ENCODE measurements at regions not wholly inside any gene's neighbourhood (a gene's known extent, or its start where the extent isn't known, plus 50 kb on each side); places are given as distances from the start of the nearest gene placed in this dataset.

- H3K4me1 ChIP-seq (ENCODE audit: control insufficient read depth, extremely low read depth, insufficient read depth, low read length), result peaks cover 22% of the 10 kb centered on the region
- H3K27me3 ChIP-seq (ENCODE audit: control insufficient read depth, extremely low read depth, insufficient read depth, low read length), result no peaks in the 10 kb centered on the region
- no peak overlapping the region for H2AFZ ChIP-seq (ENCODE audit: control insufficient read depth, low read length)
- H4K20me1 ChIP-seq (ENCODE audit: control insufficient read depth, extremely low read depth, insufficient read depth, low read length), result no peaks in the 10 kb centered on the region
- H3K4me3 ChIP-seq (ENCODE audit: control insufficient read depth in 2 of 3, extremely low read depth in 1 of 3, insufficient read depth in 2 of 3, low read depth in 1 of 3, low read length in 3 of 3), result no peak overlapping the region
- H3K9me3 ChIP-seq (ENCODE audit: control insufficient read depth, low read depth, low read length), result no peaks in the 10 kb centered on the region
- DNase-seq (ENCODE audit: low read depth, low spot score) (no peak), FAIRE-seq (peak; percentile 60)
- H3K4me2 ChIP-seq (ENCODE audit: control insufficient read depth, extremely low read depth, insufficient read depth, low read depth, low read length), result no peak overlapping the region
- H3K79me2 ChIP-seq (ENCODE audit: control insufficient read depth, insufficient read depth, low read length), result no peaks in the 10 kb centered on the region
- no peak overlapping the region for H3K9ac ChIP-seq (ENCODE audit: control insufficient read depth, extremely low read depth, insufficient read depth, low read length)
- dilution Hi-C loops (cut with MboI; ENCODE audit: extremely low pct_ligation_motif_present, low sequenced_read_pairs), result no loop called here
- no peak overlapping the region for H3K27ac ChIP-seq (ENCODE audit: control insufficient read depth, insufficient read depth, low read length)
- no peak for TF ChIP-seq CTCF (optimal IDR thresholded peaks at IDR 0.05 in 1 of 3, IDR thresholded peaks at IDR 0.05 in 1 of 3, conservative IDR thresholded peaks at IDR 0.05 in 1 of 3; ENCODE audit: extremely low read depth in 1 of 3, insufficient read depth in 2 of 3, low read length in 3 of 3)
- no peak for TF ChIP-seq EZH2 (IDR thresholded peaks at IDR 0.05; ENCODE audit: low read length)
- no peaks in the 10 kb centered on the region for H3K36me3 ChIP-seq (ENCODE audit: control insufficient read depth in 2 of 2, extremely low read depth in 1 of 2, insufficient read depth in 2 of 2, low read length in 2 of 2)
- no peaks in the 10 kb centered on the region for H3K9me1 ChIP-seq (ENCODE audit: control insufficient read depth, extremely low read depth, insufficient read depth, low read length)
These were observed 90.5 kb upstream of the FAM3C start for GRCh38 chr7:121486590-121486989.

- no peak for TF ChIP-seq EZH2 (IDR thresholded peaks at IDR 0.05; ENCODE audit: low read length)
- TF ChIP-seq CTCF (optimal IDR thresholded peaks at IDR 0.05 in 1 of 3, IDR thresholded peaks at IDR 0.05 in 1 of 3, conservative IDR thresholded peaks at IDR 0.05 in 1 of 3; ENCODE audit: extremely low read depth in 1 of 3, insufficient read depth in 2 of 3, low read length in 3 of 3), result no peak
- FAIRE-seq (peak; percentile 55), DNase-seq (ENCODE audit: low read depth, low spot score) (no peak)
- Histone ChIP-seq H3K27me3 (ENCODE audit: control insufficient read depth, extremely low read depth, insufficient read depth, low read length) (no peaks in the 10 kb centered on the region), H3K9me3 (ENCODE audit: control insufficient read depth, low read depth, low read length) (no peaks in the 10 kb centered on the region), H3K4me3 (ENCODE audit: control insufficient read depth in 2 of 3, extremely low read depth in 1 of 3, insufficient read depth in 2 of 3, low read depth in 1 of 3, low read length in 3 of 3) (no peak overlapping the region), H3K27ac (ENCODE audit: control insufficient read depth, insufficient read depth, low read length) (no peak overlapping the region), H3K4me1 (ENCODE audit: control insufficient read depth, extremely low read depth, insufficient read depth, low read length) (peaks cover 26% of the 10 kb centered on the region), H2AFZ (ENCODE audit: control insufficient read depth, low read length) (peak overlapping the region; percentile 86), H3K9me1 (ENCODE audit: control insufficient read depth, extremely low read depth, insufficient read depth, low read length) (no peaks in the 10 kb centered on the region), H3K79me2 (ENCODE audit: control insufficient read depth, insufficient read depth, low read length) (no peaks in the 10 kb centered on the region), H3K4me2 (ENCODE audit: control insufficient read depth, extremely low read depth, insufficient read depth, low read depth, low read length) (peak overlapping the region; percentile 42), H4K20me1 (ENCODE audit: control insufficient read depth, extremely low read depth, insufficient read depth, low read length) (no peaks in the 10 kb centered on the region), H3K9ac (ENCODE audit: control insufficient read depth, extremely low read depth, insufficient read depth, low read length) (no peak overlapping the region), H3K36me3 (ENCODE audit: control insufficient read depth in 2 of 2, extremely low read depth in 1 of 2, insufficient read depth in 2 of 2, low read length in 2 of 2) (no peaks in the 10 kb centered on the region)
- dilution Hi-C loops (cut with MboI; ENCODE audit: extremely low pct_ligation_motif_present, low sequenced_read_pairs), result no loop called here
These were observed 89.5 kb upstream of the FAM3C start for GRCh38 chr7:121485467-121486243.

Measured in keratinocyte (primary cell).